NCI-H82 treated with DMSO at 0.1 percent for 48 hours (cell line): ENCODE measurements at regions not wholly inside any gene's neighbourhood (a gene's known extent, or its start where the extent isn't known, plus 50 kb on each side); places are given as distances from the start of the nearest gene placed in this dataset.
"Not testable (repeated sequence)": the region's sequence is repeated elsewhere in the genome, so short reads cannot be mapped to it uniquely, and the experiment has no call there.

Experiments used
- DNase-seq: peaks from one replicate; lab custom pipeline; 2025; ENCODE audit not compliant: unreplicated experiment; lab: John Stamatoyannopoulos, UW

DNA sequence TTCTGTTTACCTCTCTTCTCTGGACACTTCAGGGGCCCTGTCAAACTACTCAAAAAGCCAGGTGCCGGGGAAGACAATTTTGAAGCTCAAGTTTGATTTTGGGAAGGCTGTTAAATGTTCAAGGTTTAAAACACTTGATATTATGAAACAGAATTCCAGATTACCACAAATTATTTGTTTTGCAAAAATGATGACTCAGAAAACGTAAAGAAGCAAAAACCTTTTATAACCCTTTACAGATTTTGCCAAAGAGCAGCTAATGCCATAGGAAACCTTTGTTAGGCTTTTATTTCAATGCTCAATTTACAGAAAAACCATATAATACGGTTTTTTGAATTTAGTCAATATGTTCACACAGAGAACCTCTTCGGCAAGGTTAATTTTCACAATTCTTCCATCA lies 593.4 kb upstream of the ZP4 start:
- no peak for DNase-seq

GRCh38 chr1:238476841-238477240 lies 586.1 kb upstream of the ZP4 start:
- no peak for DNase-seq

GRCh38 chr1:238475712-238476111 lies 585.0 kb upstream of the ZP4 start:
- no peak for DNase-seq

DNA sequence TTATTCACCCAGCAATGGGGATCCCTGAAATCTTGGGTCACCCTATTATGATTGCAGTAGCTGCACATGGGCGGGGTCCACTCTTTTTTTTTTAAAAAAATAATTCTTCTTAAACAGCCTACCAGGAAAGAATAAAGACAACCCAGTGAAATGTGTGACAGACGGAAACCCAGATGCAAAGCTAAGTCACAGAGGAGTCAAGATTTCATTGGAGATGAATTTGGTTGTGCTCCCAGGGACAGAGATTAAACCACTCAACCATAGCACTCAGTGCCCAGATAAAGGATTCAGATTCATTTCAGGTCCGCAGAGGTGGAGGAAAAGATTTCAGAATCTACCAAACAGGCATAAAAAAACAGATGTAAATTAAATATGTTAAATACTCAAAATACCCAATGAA lies 583.5 kb upstream of the ZP4 start:
- DNase-seq: no peak

- DNase-seq: no peak
These were observed 578.5 kb upstream of the ZP4 start for GRCh38 chr1:238469146-238469631.

- DNase-seq: no peak
These were observed 577.3 kb upstream of the ZP4 start for GRCh38 chr1:238468068-238468467.

GRCh38 chr1:238466459-238466858 lies 575.7 kb upstream of the ZP4 start:
- DNase-seq: no peak

GRCh38 chr1:238465449-238465848 lies 574.7 kb upstream of the ZP4 start:
- DNase-seq: no peak

- no peak for DNase-seq
These were observed 568.2 kb upstream of the ZP4 start for GRCh38 chr1:238458899-238459298.

DNA sequence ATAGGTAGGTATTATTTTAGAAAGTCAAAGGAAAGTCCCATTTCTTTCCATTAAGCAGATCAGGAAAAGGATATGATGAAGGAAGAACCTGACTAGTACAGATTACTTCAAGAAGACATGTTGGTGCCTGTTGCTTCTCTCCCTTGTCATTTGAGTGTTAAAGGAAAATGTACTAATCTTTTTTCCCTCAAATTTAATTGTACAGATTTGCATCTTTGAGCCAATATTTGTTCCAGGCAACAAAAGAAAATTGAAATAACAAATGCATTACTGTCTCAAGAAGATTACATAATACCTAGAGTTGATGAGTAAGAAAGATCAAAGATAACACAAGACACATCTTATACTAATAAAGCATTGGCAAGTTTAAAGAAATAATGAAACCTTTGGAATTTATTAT lies 566.9 kb upstream of the ZP4 start:
- DNase-seq: no peak

DNA sequence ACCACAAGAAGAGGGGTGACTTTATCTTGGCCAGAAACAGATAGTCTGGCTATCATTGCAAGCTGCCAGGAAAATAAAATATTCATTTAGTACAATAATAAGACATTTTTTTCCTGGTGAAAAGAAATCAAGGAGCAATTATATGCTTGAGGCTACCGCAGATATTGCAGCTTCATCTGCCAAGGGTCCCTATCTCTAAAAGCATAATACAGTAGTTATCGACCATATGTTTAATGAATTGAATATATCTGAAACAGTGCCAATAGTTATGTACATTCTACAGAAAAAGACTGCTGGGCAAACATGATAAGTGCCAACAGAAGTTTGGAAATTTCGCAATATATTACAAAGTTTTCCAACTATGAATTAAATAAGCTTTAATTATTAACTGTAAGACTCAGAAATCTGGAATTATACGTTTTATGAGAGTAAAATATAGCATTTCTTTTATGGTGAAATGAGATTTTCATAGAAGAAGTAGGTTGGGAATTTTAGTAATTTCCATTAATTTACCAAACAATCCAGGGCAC lies 561.1 kb upstream of the ZP4 start:
- no peak for DNase-seq

DNA sequence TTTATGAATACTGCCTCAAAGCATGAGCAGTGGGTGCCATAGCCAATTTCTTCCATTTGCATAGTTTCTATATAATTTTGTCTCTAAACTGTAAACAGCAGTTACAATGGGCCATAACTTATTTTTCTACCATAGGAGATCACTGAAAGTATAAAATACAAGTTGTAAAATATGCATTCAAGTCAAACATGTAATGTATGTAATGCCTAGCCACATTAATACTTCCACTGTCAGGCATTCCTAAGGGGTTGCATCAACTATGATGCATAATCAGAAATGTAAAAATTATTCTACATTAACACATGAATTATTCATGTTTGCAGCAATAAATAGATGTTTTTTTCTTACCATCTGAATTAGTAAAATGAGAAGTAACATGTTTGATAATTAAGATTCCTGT lies 560.3 kb upstream of the ZP4 start:
- DNase-seq: no peak

DNA sequence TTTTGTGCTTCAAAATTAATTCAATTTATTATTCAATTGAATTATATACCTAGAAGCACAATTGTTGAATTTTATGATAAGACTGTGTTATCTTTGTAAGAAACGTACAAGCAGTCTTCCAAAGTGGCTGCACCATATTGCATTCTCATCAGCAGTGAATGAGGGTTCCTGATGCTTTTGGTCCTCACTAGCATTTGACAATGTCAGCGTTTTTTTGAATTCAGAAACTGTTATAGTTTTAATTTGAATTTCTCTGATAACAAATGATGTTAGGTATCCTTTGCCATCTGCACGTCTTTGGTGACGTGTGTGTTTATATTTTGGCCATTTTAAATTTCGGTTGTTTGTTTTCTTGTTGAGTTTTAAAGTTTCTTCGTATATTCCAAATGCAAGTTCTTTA lies 553.0 kb upstream of the ZP4 start:
- DNase-seq: no peak

GRCh38 chr1:238439511-238439910 lies 548.8 kb upstream of the ZP4 start:
- peak; percentile 85 for DNase-seq

- DNase-seq: peak; percentile 48
These were observed 547.9 kb upstream of the ZP4 start for GRCh38 chr1:238438311-238439270.

DNA sequence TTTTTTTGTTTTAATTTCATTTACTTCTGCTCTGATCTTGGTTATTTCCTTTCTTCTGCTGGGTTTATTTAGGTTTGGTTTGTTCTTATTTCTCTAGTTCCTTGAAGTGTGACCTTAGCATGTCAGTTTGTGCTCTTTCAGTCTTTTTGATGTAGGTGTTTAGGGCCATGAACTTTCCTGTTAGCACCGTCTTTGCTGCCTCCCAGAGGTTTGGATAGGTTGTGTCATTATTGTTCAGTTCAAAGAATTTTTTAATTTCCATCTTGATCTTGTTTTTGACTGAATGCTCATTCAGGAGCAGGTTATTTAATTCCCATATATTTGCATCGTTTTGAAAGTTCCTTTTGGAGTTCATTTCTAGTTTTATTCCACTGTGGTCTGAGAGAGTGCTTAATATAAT lies 539.0 kb upstream of the ZP4 start:
- not testable (repeated sequence) for DNase-seq

DNA sequence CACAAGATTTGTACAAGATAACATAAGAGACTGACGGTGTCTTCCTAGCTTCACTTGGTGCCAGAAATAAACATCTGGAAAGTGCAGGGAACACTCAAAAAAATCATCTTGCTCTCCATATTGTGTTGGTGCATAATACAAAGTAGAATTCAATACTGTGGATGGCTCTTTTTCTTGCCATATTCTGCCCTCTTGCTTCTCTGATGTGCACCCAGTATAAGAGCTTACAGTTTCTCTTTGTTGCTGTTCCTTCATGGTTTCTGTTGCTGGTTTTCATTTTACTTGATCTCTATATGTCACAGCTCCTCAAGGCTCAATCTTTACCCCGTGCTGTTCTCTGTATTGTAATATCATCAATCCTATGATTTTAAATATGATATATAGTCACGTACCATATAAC lies 528.5 kb upstream of the ZP4 start:
- DNase-seq: no peak

- no peak for DNase-seq
These were observed 519.2 kb upstream of the ZP4 start for GRCh38 chr1:238409932-238410331.

DNA sequence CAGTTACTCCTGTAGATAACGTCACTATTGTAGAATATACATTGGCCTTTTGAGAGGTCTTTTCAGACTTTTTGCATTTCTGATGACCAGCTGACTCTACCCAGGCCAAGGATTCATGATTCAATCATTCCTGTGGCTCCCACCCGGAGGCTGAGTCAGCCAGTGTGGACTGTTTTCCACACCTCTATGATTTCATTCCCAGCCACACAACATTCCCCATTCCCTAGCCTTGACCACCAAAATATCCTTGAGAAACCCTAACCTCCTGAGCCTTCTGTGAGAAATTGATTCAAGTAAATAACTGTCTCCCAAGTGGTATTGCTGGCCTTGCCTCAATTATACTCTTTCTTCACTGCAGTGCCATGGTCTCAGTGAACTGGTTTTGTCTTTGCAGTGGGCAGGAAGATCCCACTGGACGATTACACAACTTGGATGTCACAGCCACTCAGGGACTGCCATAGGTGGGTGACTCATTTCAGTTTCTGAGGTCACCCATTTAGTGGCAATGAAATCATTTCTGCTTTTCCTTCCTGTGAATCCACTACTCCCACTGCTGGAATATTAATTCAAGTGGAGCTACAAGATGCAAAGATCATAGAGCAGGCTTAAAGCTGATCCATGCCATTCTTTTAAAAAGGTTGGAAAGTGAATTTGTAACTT lies 518.6 kb upstream of the ZP4 start:
- DNase-seq: no peak

DNA sequence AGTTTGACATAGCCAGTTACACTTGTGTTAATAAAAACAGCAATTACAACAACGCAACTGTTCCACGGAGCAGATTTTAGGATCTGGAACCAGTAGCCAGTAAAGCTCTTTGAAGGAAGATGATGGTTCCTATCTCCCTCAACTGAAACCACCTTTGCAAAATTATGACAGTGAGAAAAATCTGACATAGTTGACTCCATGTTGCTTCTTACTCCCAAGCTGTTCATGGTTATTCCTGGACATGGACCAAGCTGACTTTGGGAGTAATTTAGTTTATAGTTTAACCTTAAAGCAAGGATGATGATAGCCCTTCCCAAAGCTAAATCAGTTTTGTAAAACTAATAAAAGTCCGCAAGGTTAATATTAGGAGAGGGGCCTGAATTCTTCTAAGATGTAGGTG lies 518.0 kb upstream of the ZP4 start:
- no peak for DNase-seq

- DNase-seq: no peak
These were observed 515.6 kb upstream of the ZP4 start for GRCh38 chr1:238406098-238406860.
